Fibroblast of the aortic adventitia (primary cell): ENCODE measurements at regions not wholly inside any gene's neighbourhood (a gene's known extent, or its start where the extent isn't known, plus 50 kb on each side); places are given as distances from the start of the nearest gene placed in this dataset.

Experiments used
- DNase-seq: peaks from one replicate; pipeline ENCODE4 v3.0.0-alpha.2; 2010; ENCODE audit warnings: low read depth
- H3K4me3 ChIP-seq: 2 replicates; pipeline ENCODE4 v1.5.1; 2011; ENCODE audit warnings: low read depth, mild to moderate bottlenecking, control low read depth, low read length, moderate library complexity
- CTCF ChIP-seq: IDR thresholded peaks from 2 replicates; pipeline ENCODE4 v1.5.1; 2011; ENCODE audit warnings: mild to moderate bottlenecking, low read length, control low read depth, inconsistent platforms; ENCODE audit not compliant: insufficient read depth

GRCh38 chr2:57862727-57863126, 183.9 kb upstream of the VRK2 start:
- no peak overlapping the region for H3K4me3 ChIP-seq
- no peak for DNase-seq
- no peak for TF ChIP-seq CTCF

DNA sequence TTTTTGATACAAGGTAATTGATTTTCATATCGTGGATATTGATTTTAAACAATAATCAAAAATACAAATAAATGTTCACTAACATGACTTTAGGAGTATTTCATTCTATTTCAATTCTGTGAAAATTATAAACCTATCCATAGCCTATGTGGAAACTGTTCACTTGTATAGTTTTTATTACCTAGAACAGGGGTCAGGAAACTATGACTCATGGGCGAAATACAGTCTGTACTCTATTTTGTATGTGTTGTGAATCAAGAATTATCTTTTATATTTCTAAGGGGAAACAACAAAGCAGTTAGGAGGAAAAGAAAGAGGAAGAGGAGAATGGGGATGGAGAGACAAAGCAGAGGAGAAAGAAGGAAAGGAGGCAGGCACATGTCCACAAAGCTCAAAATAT, 181.7 kb upstream of the VRK2 start:
- no peak for DNase-seq
- no peak for TF ChIP-seq CTCF
- no peak overlapping the region for H3K4me3 ChIP-seq

DNA sequence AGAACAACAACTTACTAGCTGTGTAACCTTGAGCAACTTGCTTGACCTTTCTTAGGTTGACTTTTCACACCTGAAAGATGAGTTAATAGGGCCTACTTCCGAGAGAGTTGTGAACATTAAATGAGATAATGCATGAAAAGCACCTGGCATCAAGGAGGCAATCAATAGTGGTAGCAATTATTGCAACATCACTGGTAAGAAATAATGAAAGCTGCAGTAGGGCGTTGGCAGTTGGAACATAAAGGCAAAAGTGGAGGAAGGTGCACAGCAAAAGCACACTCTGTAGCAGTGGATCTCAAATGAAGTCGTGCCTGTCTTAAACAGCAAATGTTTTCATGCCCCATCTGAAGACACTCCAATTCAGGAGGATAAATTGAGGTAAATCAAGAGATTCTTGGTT, 178.9 kb upstream of the VRK2 start:
- no peak for TF ChIP-seq CTCF
- no peak for DNase-seq
- H3K4me3 ChIP-seq = no peak overlapping the region

DNA sequence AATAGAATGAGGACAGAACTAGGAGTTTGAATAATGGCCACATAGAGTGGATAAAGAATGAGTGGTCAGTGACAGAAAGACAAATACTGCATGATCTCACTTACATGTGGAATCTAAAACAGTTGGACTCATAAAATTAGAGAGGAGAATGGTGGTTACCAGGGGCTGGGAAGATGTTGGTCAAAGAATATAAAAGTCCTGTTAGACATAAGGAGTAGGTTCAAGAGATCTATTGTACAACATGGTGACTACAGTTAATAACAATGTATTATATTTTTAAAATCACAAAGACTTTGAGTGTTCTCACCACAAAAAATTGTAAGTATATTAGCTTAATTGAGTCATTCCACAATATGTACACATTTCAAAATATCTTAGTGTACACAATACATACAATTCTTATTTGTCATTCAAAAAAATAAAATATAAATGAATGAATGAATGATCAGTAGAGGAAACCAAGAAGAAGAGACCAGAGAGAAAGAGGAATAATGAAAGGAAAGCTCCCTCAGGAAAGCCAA, 177.9 kb upstream of the VRK2 start:
- TF ChIP-seq CTCF = no peak
- DNase-seq = no peak

DNA sequence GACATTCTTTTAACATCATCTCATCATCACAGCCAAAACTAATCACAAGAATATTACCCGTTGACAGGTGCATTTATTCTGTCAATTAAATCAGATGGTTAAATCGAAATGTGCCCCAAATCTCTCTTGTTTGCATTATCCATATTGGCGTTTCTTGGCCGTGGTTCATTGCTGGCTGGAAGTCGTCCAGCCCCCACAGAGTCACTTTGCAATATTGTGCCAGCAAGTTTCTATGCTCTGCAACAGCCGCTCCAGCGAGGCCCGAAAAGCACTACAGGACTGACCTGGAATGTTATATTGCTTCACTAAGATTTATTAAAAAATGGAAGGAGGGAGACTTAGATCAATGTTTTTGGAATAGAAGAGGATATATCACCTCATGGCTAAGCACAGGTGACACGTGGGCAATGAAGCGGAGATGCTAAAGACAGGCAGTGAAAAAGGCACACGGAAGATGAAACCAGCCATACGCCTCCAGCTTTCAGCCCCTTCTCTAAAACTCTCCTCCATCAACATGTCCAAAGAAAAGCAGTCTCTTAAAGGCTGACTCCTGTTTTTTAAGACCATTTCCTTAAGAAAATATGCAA, 176.8 kb upstream of the VRK2 start:
- no peak for DNase-seq
- no peak overlapping the region for H3K4me3 ChIP-seq
- TF ChIP-seq CTCF = no peak

More for the DNA sequence above, 177.9 kb upstream of the VRK2 start:
- H3K4me3 ChIP-seq = no peak overlapping the region

DNA sequence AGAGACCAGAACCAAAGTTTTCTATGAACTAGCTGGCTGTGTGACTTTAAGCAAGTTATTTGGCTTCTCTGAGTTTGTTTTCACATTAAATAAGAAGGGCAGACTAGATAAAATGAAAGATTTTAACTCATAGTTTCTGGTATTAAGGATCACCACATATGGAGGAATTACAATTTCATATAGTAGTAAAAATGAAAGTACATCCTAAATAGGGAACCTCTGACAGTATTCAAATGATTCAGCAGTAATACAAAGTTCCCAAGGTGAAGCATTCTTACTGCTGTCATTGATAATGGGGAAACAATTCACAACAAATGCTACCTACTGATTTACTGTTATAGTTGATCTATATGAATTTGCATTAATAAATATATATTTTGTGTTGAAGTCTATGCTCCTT, 170.3 kb upstream of the VRK2 start:
- TF ChIP-seq CTCF = no peak
- no peak for DNase-seq
- no peak overlapping the region for H3K4me3 ChIP-seq

- H3K4me3 ChIP-seq = no peak overlapping the region
- TF ChIP-seq CTCF = no peak
- no peak for DNase-seq
These were observed 168.8 kb upstream of the VRK2 start for GRCh38 chr2:57877811-57878170.
